GM23338 (cell line): ENCODE measurements at regions not wholly inside any gene's neighbourhood (a gene's known extent, or its start where the extent isn't known, plus 50 kb on each side); places are given as distances from the start of the nearest gene placed in this dataset.

Experiments
- ATAC-seq: fragments of 200-7000 bp; cut with Tn5 transposase; 3 replicates; pipeline ENCODE4 v1.9.1; 2020
- DNase-seq: peaks from one replicate; pipeline ENCODE4 v3.0.0-alpha.2; 2015; ENCODE audit warnings: low spot score
- H2AFZ ChIP-seq: fragments of 200-600 bp; sonication (generic); 2 replicates; pipeline ENCODE4 v1.8.0; 2016; ENCODE audit warnings: antibody characterized with exemption, mild to moderate bottlenecking, moderate library complexity
- H3F3A ChIP-seq: fragments of 200-600 bp; sonication (generic); replicated peaks from 2 replicates; pipeline ENCODE4 v1.8.0; 2017; ENCODE audit warnings: antibody characterized with exemption, mixed run types, low read depth
- H3K27ac ChIP-seq: fragments of 200-600 bp; sonication (generic); 2 replicates; pipeline ENCODE4 v1.6.1; 2016; ENCODE audit warnings: low read depth
- H3K27me3 ChIP-seq: fragments of 200-600 bp; sonication (generic); 2 replicates; pipeline ENCODE4 v1.8.0; 2016; ENCODE audit warnings: mild to moderate bottlenecking, mixed run types, moderate library complexity; ENCODE audit not compliant: insufficient read depth
- H3K36me3 ChIP-seq: fragments of 200-600 bp; sonication (generic); 2 replicates; pipeline ENCODE4 v1.8.0; 2016; ENCODE audit warnings: mild to moderate bottlenecking; ENCODE audit not compliant: insufficient read depth
- H3K4me1 ChIP-seq: fragments of 200-600 bp; sonication (generic); 2 replicates; pipeline ENCODE4 v1.8.0; 2016; ENCODE audit warnings: mild to moderate bottlenecking, moderate library complexity; ENCODE audit not compliant: insufficient read depth
- H3K4me2 ChIP-seq: fragments of 200-600 bp; sonication (generic); 2 replicates; pipeline ENCODE4 v1.7.1; 2017; ENCODE audit warnings: mixed run types
- H3K4me3 ChIP-seq: fragments of 200-600 bp; sonication (generic); 2 replicates; pipeline ENCODE4 v1.6.1; 2016; ENCODE audit warnings: mixed run types
- H3K79me2 ChIP-seq: fragments of 200-600 bp; sonication (generic); replicated peaks from 2 replicates; pipeline ENCODE4 v1.8.0; 2017; ENCODE audit warnings: mild to moderate bottlenecking; ENCODE audit not compliant: insufficient read depth
- H3K9me2 ChIP-seq: fragments of 200-600 bp; sonication (generic); 2 replicates; pipeline ENCODE4 v1.8.0; 2017; ENCODE audit not compliant: insufficient read depth
- H4K20me1 ChIP-seq: fragments of 200-600 bp; sonication (generic); replicated peaks from 2 replicates; pipeline ENCODE4 v1.8.0; 2017; ENCODE audit warnings: mild to moderate bottlenecking; ENCODE audit not compliant: insufficient read depth
- H3K27ac Mint-ChIP-seq: 2 replicates; pipeline ENCODE4 v1.8.0; 2020; ENCODE audit warnings: inconsistent platforms, mild to moderate bottlenecking, moderate library complexity, mixed read lengths
- H3K27me3 Mint-ChIP-seq: 3 replicates; pipeline ENCODE4 v1.8.0; 2022; ENCODE audit warnings: low read depth, mild to moderate bottlenecking, moderate library complexity, mixed read lengths, inconsistent platforms; ENCODE audit not compliant: insufficient read depth, poor library complexity
- H3K36me3 Mint-ChIP-seq: 3 replicates; pipeline ENCODE4 v1.8.0; 2021; ENCODE audit warnings: low read depth, mild to moderate bottlenecking, inconsistent platforms, moderate library complexity, mixed read lengths
- H3K4me1 Mint-ChIP-seq: 3 replicates; pipeline ENCODE4 v1.8.0; 2020; ENCODE audit warnings: mild to moderate bottlenecking, inconsistent platforms, mixed read lengths
- H3K4me3 Mint-ChIP-seq: 3 replicates; pipeline ENCODE4 v1.8.0; 2021; ENCODE audit warnings: moderate library complexity, mild to moderate bottlenecking, inconsistent platforms, mixed read lengths
- H3K9me3 Mint-ChIP-seq: 3 replicates; pipeline ENCODE4 v1.8.0; 2020; ENCODE audit warnings: moderate library complexity, mild to moderate bottlenecking, inconsistent platforms, mixed read lengths
- CREB1 ChIP-seq: fragments of 250-450 bp; sonication (Bioruptor Pico); IDR thresholded peaks from 2 replicates; pipeline ENCODE4 v1.5.0; 2020; ENCODE audit warnings: low read depth, mild to moderate bottlenecking, moderate library complexity
- CTCF ChIP-seq, 2 experiments: fragments of 200-600 bp in 1 of 2; sonication (generic) in 1 of 2; conservative IDR thresholded peaks; 2 replicates each; pipeline versions ENCODE4 v1.5.1 to v1.6.1; 2016 to 2017; ENCODE audit warnings: antibody characterized with exemption in 2 of 2, low read depth in 2 of 2, mild to moderate bottlenecking in 2 of 2, moderate library complexity in 1 of 2
- EZH2 ChIP-seq: fragments of 200-600 bp; sonication (generic); IDR thresholded peaks from one replicate; pipeline ENCODE4 v1.8.0; 2017; ENCODE audit warnings: antibody characterized with exemption, mild to moderate bottlenecking, low read depth; ENCODE audit not compliant: unreplicated experiment
- EZH2phosphoT487 ChIP-seq: fragments of 200-600 bp; sonication (generic); IDR thresholded peaks from one replicate; pipeline ENCODE4 v1.8.1; 2018; ENCODE audit warnings: antibody characterized with exemption; ENCODE audit not compliant: unreplicated experiment
- JUNB ChIP-seq: IDR thresholded peaks from one replicate; pipeline ENCODE4 v1.6.1; 2016; ENCODE audit warnings: antibody characterized with exemption; ENCODE audit not compliant: unreplicated experiment
- NANOG ChIP-seq: IDR thresholded peaks from 2 replicates; pipeline ENCODE4 v1.6.1; 2016; ENCODE audit warnings: antibody characterized with exemption, borderline replicate concordance
- POLR2AphosphoS5 ChIP-seq: IDR thresholded peaks from 2 replicates; pipeline ENCODE4 v1.6.1; 2016; ENCODE audit warnings: antibody characterized with exemption, low read depth
- REST ChIP-seq: IDR thresholded peaks from one replicate; pipeline ENCODE4 v1.6.1; 2018; ENCODE audit warnings: antibody characterized with exemption; ENCODE audit not compliant: unreplicated experiment
- STAT1 ChIP-seq: IDR thresholded peaks from one replicate; pipeline ENCODE4 v1.6.1; 2016; ENCODE audit warnings: antibody characterized with exemption; ENCODE audit not compliant: unreplicated experiment
- ZNF114 ChIP-seq: fragments of 250-450 bp; sonication (Bioruptor Pico); IDR thresholded peaks from 2 replicates; pipeline ENCODE4 v1.5.0; 2020; ENCODE audit warnings: mild to moderate bottlenecking, moderate library complexity
- ZNF331 ChIP-seq: fragments of 250-450 bp; sonication (Bioruptor Pico); IDR thresholded peaks from 2 replicates; pipeline ENCODE4 v1.5.0; 2020; ENCODE audit warnings: low read depth, mild to moderate bottlenecking, moderate library complexity
- TF ChIP-seq, protein P1 (sequence below): fragments of 250-450 bp; sonication (Bioruptor Pico); IDR thresholded peaks from 2 replicates; pipeline ENCODE4 v1.5.0; 2020; ENCODE audit warnings: mild to moderate bottlenecking, moderate library complexity
- TF ChIP-seq, protein P2 (sequence below): IDR thresholded peaks from 2 replicates; pipeline ENCODE4 v1.6.1; 2016; ENCODE audit warnings: antibody characterized with exemption

- Mint-ChIP-seq H3K27ac (no peak overlapping the region), H3K36me3 (no peaks in the 10 kb centered on the region), H3K4me1 (peaks cover 20% of the 10 kb centered on the region), H3K4me3 (no peak overlapping the region), H3K27me3 (no peaks in the 10 kb centered on the region), H3K9me3 (no peaks in the 10 kb centered on the region)
- no peaks in the 10 kb centered on the region for H4K20me1 ChIP-seq
- H3K4me1 ChIP-seq: peaks cover 14% of the 10 kb centered on the region
- H3K27me3 ChIP-seq: no peaks in the 10 kb centered on the region
- no peak overlapping the region for H3K4me3 ChIP-seq
- H3F3A ChIP-seq: no peaks in the 10 kb centered on the region
- TF ChIP-seq EZH2phosphoT487: no peak
- TF ChIP-seq CTCF (conservative IDR thresholded peaks at IDR 0.05; ENCODE audit: low read depth in 2 of 2): no peak
- no peak for TF ChIP-seq POLR2AphosphoS5
- no peak for TF ChIP-seq REST
- no peak for TF ChIP-seq EZH2
- no peak for TF ChIP-seq JUNB
- TF ChIP-seq, protein P1, sequence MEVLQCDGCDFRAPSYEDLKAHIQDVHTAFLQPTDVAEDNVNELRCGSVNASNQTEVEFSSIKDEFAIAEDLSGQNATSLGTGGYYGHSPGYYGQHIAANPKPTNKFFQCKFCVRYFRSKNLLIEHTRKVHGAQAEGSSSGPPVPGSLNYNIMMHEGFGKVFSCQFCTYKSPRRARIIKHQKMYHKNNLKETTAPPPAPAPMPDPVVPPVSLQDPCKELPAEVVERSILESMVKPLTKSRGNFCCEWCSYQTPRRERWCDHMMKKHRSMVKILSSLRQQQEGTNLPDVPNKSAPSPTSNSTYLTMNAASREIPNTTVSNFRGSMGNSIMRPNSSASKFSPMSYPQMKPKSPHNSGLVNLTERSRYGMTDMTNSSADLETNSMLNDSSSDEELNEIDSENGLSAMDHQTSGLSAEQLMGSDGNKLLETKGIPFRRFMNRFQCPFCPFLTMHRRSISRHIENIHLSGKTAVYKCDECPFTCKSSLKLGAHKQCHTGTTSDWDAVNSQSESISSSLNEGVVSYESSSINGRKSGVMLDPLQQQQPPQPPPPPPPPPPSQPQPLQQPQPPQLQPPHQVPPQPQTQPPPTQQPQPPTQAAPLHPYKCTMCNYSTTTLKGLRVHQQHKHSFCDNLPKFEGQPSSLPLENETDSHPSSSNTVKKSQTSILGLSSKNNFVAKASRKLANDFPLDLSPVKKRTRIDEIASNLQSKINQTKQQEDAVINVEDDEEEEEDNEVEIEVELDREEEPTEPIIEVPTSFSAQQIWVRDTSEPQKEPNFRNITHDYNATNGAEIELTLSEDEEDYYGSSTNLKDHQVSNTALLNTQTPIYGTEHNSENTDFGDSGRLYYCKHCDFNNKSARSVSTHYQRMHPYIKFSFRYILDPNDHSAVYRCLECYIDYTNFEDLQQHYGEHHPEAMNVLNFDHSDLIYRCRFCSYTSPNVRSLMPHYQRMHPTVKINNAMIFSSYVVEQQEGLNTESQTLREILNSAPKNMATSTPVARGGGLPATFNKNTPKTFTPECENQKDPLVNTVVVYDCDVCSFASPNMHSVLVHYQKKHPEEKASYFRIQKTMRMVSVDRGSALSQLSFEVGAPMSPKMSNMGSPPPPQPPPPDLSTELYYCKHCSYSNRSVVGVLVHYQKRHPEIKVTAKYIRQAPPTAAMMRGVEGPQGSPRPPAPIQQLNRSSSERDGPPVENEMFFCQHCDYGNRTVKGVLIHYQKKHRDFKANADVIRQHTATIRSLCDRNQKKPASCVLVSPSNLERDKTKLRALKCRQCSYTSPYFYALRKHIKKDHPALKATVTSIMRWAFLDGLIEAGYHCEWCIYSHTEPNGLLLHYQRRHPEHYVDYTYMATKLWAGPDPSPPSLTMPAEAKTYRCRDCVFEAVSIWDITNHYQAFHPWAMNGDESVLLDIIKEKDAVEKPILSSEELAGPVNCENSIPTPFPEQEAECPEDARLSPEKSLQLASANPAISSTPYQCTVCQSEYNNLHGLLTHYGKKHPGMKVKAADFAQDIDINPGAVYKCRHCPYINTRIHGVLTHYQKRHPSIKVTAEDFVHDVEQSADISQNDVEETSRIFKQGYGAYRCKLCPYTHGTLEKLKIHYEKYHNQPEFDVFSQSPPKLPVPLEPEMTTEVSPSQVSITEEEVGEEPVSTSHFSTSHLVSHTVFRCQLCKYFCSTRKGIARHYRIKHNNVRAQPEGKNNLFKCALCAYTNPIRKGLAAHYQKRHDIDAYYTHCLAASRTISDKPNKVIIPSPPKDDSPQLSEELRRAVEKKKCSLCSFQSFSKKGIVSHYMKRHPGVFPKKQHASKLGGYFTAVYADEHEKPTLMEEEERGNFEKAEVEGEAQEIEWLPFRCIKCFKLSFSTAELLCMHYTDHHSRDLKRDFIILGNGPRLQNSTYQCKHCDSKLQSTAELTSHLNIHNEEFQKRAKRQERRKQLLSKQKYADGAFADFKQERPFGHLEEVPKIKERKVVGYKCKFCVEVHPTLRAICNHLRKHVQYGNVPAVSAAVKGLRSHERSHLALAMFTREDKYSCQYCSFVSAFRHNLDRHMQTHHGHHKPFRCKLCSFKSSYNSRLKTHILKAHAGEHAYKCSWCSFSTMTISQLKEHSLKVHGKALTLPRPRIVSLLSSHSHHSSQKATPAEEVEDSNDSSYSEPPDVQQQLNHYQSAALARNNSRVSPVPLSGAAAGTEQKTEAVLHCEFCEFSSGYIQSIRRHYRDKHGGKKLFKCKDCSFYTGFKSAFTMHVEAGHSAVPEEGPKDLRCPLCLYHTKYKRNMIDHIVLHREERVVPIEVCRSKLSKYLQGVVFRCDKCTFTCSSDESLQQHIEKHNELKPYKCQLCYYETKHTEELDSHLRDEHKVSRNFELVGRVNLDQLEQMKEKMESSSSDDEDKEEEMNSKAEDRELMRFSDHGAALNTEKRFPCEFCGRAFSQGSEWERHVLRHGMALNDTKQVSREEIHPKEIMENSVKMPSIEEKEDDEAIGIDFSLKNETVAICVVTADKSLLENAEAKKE: no peak
- TF ChIP-seq, protein P2, sequence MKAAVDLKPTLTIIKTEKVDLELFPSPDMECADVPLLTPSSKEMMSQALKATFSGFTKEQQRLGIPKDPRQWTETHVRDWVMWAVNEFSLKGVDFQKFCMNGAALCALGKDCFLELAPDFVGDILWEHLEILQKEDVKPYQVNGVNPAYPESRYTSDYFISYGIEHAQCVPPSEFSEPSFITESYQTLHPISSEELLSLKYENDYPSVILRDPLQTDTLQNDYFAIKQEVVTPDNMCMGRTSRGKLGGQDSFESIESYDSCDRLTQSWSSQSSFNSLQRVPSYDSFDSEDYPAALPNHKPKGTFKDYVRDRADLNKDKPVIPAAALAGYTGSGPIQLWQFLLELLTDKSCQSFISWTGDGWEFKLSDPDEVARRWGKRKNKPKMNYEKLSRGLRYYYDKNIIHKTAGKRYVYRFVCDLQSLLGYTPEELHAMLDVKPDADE: no peak
- TF ChIP-seq NANOG: no peak
- TF ChIP-seq STAT1: no peak
- TF ChIP-seq CREB1 (CRISPR knock-in tag): no peak
- TF ChIP-seq ZNF331 (CRISPR knock-in tag): no peak
- TF ChIP-seq ZNF114 (CRISPR knock-in tag): no peak
- H2AFZ ChIP-seq: 0 out of 2 replicates have a peak overlapping the region, but pooled peaks have one; percentile 2
- H3K36me3 ChIP-seq: no peaks in the 10 kb centered on the region
- no peaks in the 10 kb centered on the region for H3K79me2 ChIP-seq
- H3K4me2 ChIP-seq: no peak overlapping the region
- ATAC-seq (no peak), DNase-seq (no peak)
- H3K27ac ChIP-seq: no peak overlapping the region
- H3K9me2 ChIP-seq: peaks cover 4% of the 10 kb centered on the region; the same call in 1 of the 2 replicates
Observed at GRCh38 chr4:152206185-152206584, 329.7 kb downstream of the FBXW7 start.
